A549 (cell line): ENCODE measurements at regions not wholly inside any gene's neighbourhood (a gene's known extent, or its start where the extent isn't known, plus 50 kb on each side); places are given as distances from the start of the nearest gene placed in this dataset.

ENCODE experiments used
- CEBPB ChIP-seq, 2 experiments: fragments of >200 bp in 1 of 2; sonication (Bioruptor Twin) in 1 of 2; formaldehyde crosslinking in 1 of 2; IDR thresholded peaks; 2 replicates each; pipeline ENCODE4 v1.6.1; 2012 to 2016
- CTCF ChIP-seq: fragments of >200 bp; sonication (Bioruptor Twin); formaldehyde crosslinking; IDR thresholded peaks from 3 replicates; pipeline ENCODE4 v1.5.1; 2016
- EP300 ChIP-seq, 2 experiments: fragments of >200 bp; sonication (Bioruptor Twin); formaldehyde crosslinking; IDR thresholded peaks; 2 replicates in 1 of 2; 3 replicates in 1 of 2; pipeline ENCODE4 v1.6.1; 2016 to 2017
- JUN ChIP-seq, 2 experiments: fragments of >200 bp; sonication (Bioruptor Twin); formaldehyde crosslinking; IDR thresholded peaks; 2 replicates in 1 of 2; 3 replicates in 1 of 2; pipeline ENCODE4 v1.6.1; 2016 to 2017
- KDM5A ChIP-seq: fragments of 200-600 bp; sonication (generic); IDR thresholded peaks from 2 replicates; pipeline ENCODE4 v1.6.1; 2016; ENCODE audit warnings: antibody characterized with exemption, mild to moderate bottlenecking
- PHF8 ChIP-seq: fragments of 200-600 bp; sonication (generic); IDR thresholded peaks from 2 replicates; pipeline ENCODE4 v1.6.1; 2016; ENCODE audit warnings: low read depth, mild to moderate bottlenecking, antibody characterized with exemption, moderate library complexity, borderline replicate concordance
- POLR2A ChIP-seq: IDR thresholded peaks from 2 replicates; pipeline ENCODE4 v1.6.1; 2012; ENCODE audit warnings: mild to moderate bottlenecking, low read length
- SMC3 ChIP-seq: fragments of >200 bp; sonication (Bioruptor Twin); formaldehyde crosslinking; IDR thresholded peaks from 3 replicates; pipeline ENCODE4 v1.6.1; 2018; ENCODE audit warnings: inconsistent platforms

- TF ChIP-seq CEBPB (IDR thresholded peaks at IDR 0.05) (no peak), POLR2A (no peak), CTCF (no peak), SMC3 (no peak), JUN (IDR thresholded peaks at IDR 0.05) (no peak), PHF8 (no peak), KDM5A (no peak), EP300 (IDR thresholded peaks at IDR 0.05) (no peak)
These were observed 526.3 kb downstream of the SPRY1 start for GRCh38 chr4:123922847-123923246.
